CD4-positive, alpha-beta T cell treated with Interleukin-4 for 1 hour (primary cell): ENCODE measurements at regions not wholly inside any gene's neighbourhood (a gene's known extent, or its start where the extent isn't known, plus 50 kb on each side); places are given as distances from the start of the nearest gene placed in this dataset.

ENCODE experiments used
- DNase-seq, 2 donors: peaks; one replicate each; pipeline ENCODE4 v3.0.0-alpha.2; 2020 to 2022

GRCh38 chrX:147710301-147710700 lies 201.4 kb upstream of the FMR1 start:
- no peak for DNase-seq

- DNase-seq = no peak
Measured at GRCh38 chrX:147733369-147733768, 178.3 kb upstream of the FMR1 start.

- no peak for DNase-seq
Measured at GRCh38 chrX:147735364-147735763, 176.4 kb upstream of the FMR1 start.

- no peak for DNase-seq
Measured at GRCh38 chrX:147736045-147736444, 175.7 kb upstream of the FMR1 start.

- DNase-seq = no peak
Measured at GRCh38 chrX:147737690-147738089, 174.0 kb upstream of the FMR1 start.

- DNase-seq = peak in 1 of 2 donors; percentile 0
Measured at GRCh38 chrX:147738265-147738664, 173.5 kb upstream of the FMR1 start.

- no peak for DNase-seq
Measured at GRCh38 chrX:147739196-147739595, 172.5 kb upstream of the FMR1 start.

- no peak for DNase-seq
Measured at GRCh38 chrX:147741776-147742175, 169.9 kb upstream of the FMR1 start.

GRCh38 chrX:147749308-147749707 lies 162.4 kb upstream of the FMR1 start:
- DNase-seq = no peak

- no peak for DNase-seq
Measured at GRCh38 chrX:147757750-147758149, 154.0 kb upstream of the FMR1 start.

GRCh38 chrX:147763131-147763530 lies 148.6 kb upstream of the FMR1 start:
- DNase-seq = peak in 1 of 2 donors; percentile 13

- DNase-seq = no peak
Measured at GRCh38 chrX:147764868-147765267, 146.9 kb upstream of the FMR1 start.

GRCh38 chrX:147770858-147771257 lies 140.9 kb upstream of the FMR1 start:
- DNase-seq = no peak

GRCh38 chrX:147776988-147777387 lies 134.7 kb upstream of the FMR1 start:
- DNase-seq = no peak

GRCh38 chrX:147779173-147779572 lies 132.5 kb upstream of the FMR1 start:
- no peak for DNase-seq

- DNase-seq = no peak
Measured at GRCh38 chrX:147781844-147782243, 129.9 kb upstream of the FMR1 start.

GRCh38 chrX:147788641-147789350 lies 122.9 kb upstream of the FMR1 start:
- DNase-seq = no peak

GRCh38 chrX:147800663-147801062 lies 111.1 kb upstream of the FMR1 start:
- DNase-seq = no peak

GRCh38 chrX:147803948-147804347 lies 107.8 kb upstream of the FMR1 start:
- DNase-seq = peak in 1 of 2 donors; percentile 1

- no peak for DNase-seq
Measured at GRCh38 chrX:147811803-147812202, 99.9 kb upstream of the FMR1 start.

GRCh38 chrX:147827070-147827469 lies 84.6 kb upstream of the FMR1 start:
- DNase-seq = no peak

- DNase-seq = no peak
Measured at GRCh38 chrX:147828719-147829118, 83.0 kb upstream of the FMR1 start.

- no peak for DNase-seq
Measured at GRCh38 chrX:147832707-147833348, 78.9 kb upstream of the FMR1 start.

GRCh38 chrX:147838465-147839131 lies 73.1 kb upstream of the FMR1 start:
- DNase-seq = no peak
